Ovary (tissue), 7 donors: ENCODE measurements at regions not wholly inside any gene's neighbourhood (a gene's known extent, or its start where the extent isn't known, plus 50 kb on each side); places are given as distances from the start of the nearest gene placed in this dataset.

ENCODE experiments used
- DNase-seq, 5 donors: peaks; one replicate each; pipeline ENCODE4 v3.0.0-alpha.2; 2019 to 2020
- H3K27ac ChIP-seq, 2 donors: fragments of 200-600 bp; one replicate each; pipeline versions ENCODE4 v1.5.1 to v1.8.0; 2019 to 2022
- H3K27me3 ChIP-seq: fragments of 200-600 bp; one replicate; pipeline ENCODE4 v1.8.0; 2022
- H3K36me3 ChIP-seq: fragments of 200-600 bp; sonication (generic); one replicate; pipeline ENCODE4 v1.5.1; 2019
- H3K4me1 ChIP-seq: one replicate; pipeline ENCODE4 v1.8.1; 2013; ENCODE audit warnings: mild to moderate bottlenecking, moderate library complexity; ENCODE audit not compliant: insufficient read depth
- H3K4me3 ChIP-seq: fragments of 200-600 bp; sonication (generic); one replicate; pipeline ENCODE4 v1.5.1; 2017
- H3K9me3 ChIP-seq, 2 donors: fragments of 200-600 bp in 1 of 2; sonication (generic) in 1 of 2; one replicate each; pipeline versions ENCODE4 v1.5.1 to v1.8.1; 2013 to 2019; ENCODE audit warnings: mild to moderate bottlenecking in 1 of 2, moderate library complexity in 1 of 2
- CTCF ChIP-seq, 3 donors: fragments of 450-650 bp in 2 of 3; fragments of 200-600 bp in 1 of 3; IDR thresholded peaks; one replicate each; pipeline versions ENCODE4 v1.5.1 to v1.8.0; 2016 to 2022; ENCODE audit warnings: antibody characterized with exemption in 3 of 3, mild to moderate bottlenecking in 1 of 3
- EP300 ChIP-seq: sonication (generic); formaldehyde crosslinking; IDR thresholded peaks from one replicate; pipeline ENCODE4 v1.6.1; 2017; ENCODE audit warnings: antibody characterized with exemption
- POLR2A ChIP-seq: fragments of 450-650 bp; IDR thresholded peaks from one replicate; pipeline ENCODE4 v1.6.1; 2017; ENCODE audit warnings: antibody characterized with exemption, mild to moderate bottlenecking, moderate library complexity
- WGBS, 3 donors: extraction: QIAGEN DNeasy Blood & Tissue Kit in 1 of 3; methylation state at CpG; one replicate each; pipeline versions ENCODE4 v1.1.5 to v1.1.7; 2013 to 2017; 5-methylcytosine and 5-hydroxymethylcytosine counted together
- intact Hi-C, 4 donors: fragments of 100-400 bp; cut with DNase I; formaldehyde crosslinking; loops; one replicate each; pipeline versions ENCODE4 v1.11.0 to v1.15.1; 2022 to 2023
- donor health status: DM: no; HTN: no; CAD: no; lungs with moderate emphysema.
- donor health status: DM: no; HTN: no; CAD: no.
- donor health status: Bipolar disorder and iron deficiency.
- donor health status: DM: no; HTN: no; CAD: no.
- donor health status: DM: yes; HTN: yes; CAD: no.

- H3K4me3 ChIP-seq, result no peak overlapping the region
- no peak for TF ChIP-seq CTCF (IDR thresholded peaks at IDR 0.05)
- no peak for TF ChIP-seq POLR2A
- no peak for TF ChIP-seq EP300
- no peaks in the 10 kb centered on the region for H3K36me3 ChIP-seq
- intact Hi-C loops, result no loop called here
- DNase-seq, result no peak
- H3K27ac ChIP-seq, result no peak overlapping the region
- no peaks in the 10 kb centered on the region for H3K27me3 ChIP-seq
- no peaks in the 10 kb centered on the region for H3K4me1 ChIP-seq
- WGBS, 3 donors, result 89 to 93% (median 92%) methylated on average over 1 of the region's 1 CpG
- H3K9me3 ChIP-seq, result no peaks in the 10 kb centered on the region
Observed at GRCh38 chr9:73525350-73525749, 373.7 kb downstream of the ANXA1 start.

DNA sequence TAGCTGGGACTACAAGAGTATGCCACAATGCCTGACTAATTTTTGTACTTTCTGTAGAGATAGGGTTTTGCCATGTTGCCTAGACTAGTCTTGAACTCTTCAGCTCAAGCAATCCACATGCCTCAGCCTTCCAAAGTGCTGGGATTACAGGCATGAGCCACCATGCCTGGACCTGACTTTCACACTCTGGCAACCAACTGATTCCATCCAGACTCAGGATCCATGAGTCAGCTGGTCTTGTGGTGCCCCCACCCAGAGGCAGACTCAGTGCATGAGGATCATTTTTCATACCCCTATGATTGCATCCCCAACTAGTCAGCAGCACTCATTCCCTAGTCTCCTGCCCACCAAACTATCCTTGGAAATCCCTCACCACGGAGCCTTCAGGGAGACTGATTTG lies 375.9 kb downstream of the ANXA1 start:
- TF ChIP-seq CTCF (IDR thresholded peaks at IDR 0.05) (no peak), POLR2A (no peak), EP300 (no peak)
- no peak for DNase-seq
- Histone ChIP-seq H3K9me3 (no peaks in the 10 kb centered on the region), H3K4me1 (no peaks in the 10 kb centered on the region), H3K36me3 (no peaks in the 10 kb centered on the region), H3K27ac (no peak overlapping the region), H3K4me3 (no peak overlapping the region), H3K27me3 (no peaks in the 10 kb centered on the region)
- WGBS, 3 donors, result 56 to 88% (median 67%) methylated on average over 1 of the region's 1 CpG
- intact Hi-C loops, result no loop called here

- no peaks in the 10 kb centered on the region for H3K36me3 ChIP-seq
- intact Hi-C loops, result no loop called here
- H3K9me3 ChIP-seq, result no peaks in the 10 kb centered on the region
- DNase-seq, result no peak
- no peak overlapping the region for H3K4me3 ChIP-seq
- 80 to 93% (median 85%) methylated on average over 4 of the region's 4 CpGs for WGBS, 3 donors
- H3K27ac ChIP-seq, result no peak overlapping the region
- no peaks in the 10 kb centered on the region for H3K27me3 ChIP-seq
- TF ChIP-seq CTCF (IDR thresholded peaks at IDR 0.05), result no peak
- TF ChIP-seq EP300, result no peak
- no peak for TF ChIP-seq POLR2A
- H3K4me1 ChIP-seq, result no peaks in the 10 kb centered on the region
Observed at GRCh38 chr9:73528926-73529325, 377.3 kb downstream of the ANXA1 start.

DNA sequence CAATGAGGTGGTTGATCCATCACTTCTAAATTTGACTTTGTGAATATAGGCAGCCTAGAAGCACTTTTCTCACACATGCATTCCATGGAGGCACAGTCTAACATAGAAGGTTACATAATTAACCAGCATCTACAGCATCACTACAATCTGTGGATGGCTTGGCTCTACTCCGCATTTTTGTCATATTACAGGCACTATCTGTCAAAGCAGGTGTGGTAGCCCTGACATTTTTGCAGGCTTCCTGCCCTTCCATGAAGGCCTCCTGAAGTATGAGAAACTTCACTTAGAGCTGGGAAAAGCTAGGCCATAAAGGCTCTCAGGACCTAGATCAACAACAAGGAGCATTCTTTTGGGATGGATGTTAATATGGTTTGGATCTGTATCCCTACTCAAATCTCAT lies 378.0 kb downstream of the ANXA1 start:
- Histone ChIP-seq H3K36me3 (no peaks in the 10 kb centered on the region), H3K27me3 (no peaks in the 10 kb centered on the region), H3K9me3 (no peaks in the 10 kb centered on the region), H3K27ac (no peak overlapping the region), H3K4me3 (no peak overlapping the region), H3K4me1 (no peaks in the 10 kb centered on the region)
- intact Hi-C loops, result no loop called here
- WGBS, 3 donors, result 87 to 100% (median 90%) methylated on average over 1 of the region's 1 CpG
- no peak for DNase-seq
- TF ChIP-seq POLR2A (no peak), EP300 (no peak), CTCF (IDR thresholded peaks at IDR 0.05) (no peak)
